ENCODE measurements at regions not wholly inside any gene's neighbourhood (a gene's known extent, or its start where the extent isn't known, plus 50 kb on each side); places are given as distances from the start of the nearest gene placed in this dataset.

GRCh38 chr15:89035150-89035549 is 53.1 kb upstream of the ABHD2 start:
- Histone ChIP-seq H3K9me3 (no peaks in the 10 kb centered on the region), H3K4me1 (no peaks in the 10 kb centered on the region), H3K4me3 (no peak overlapping the region), H3K4me2 (no peak overlapping the region), H3K27ac (no peak overlapping the region)
- ATAC-seq (no peak), FAIRE-seq (no peak), DNase-seq (ENCODE audit: low read depth in 1 of 2, low spot score in 1 of 2) (no peak)
- whole genome bisulfite sequencing (ENCODE audit: missing lambda C conversion rate): 44% methylated on average over 2 of the region's 2 CpGs
- POLR2A ChIA-PET: no interaction called here
- TF ChIP-seq MAFK (IDR thresholded peaks at IDR 0.05; ENCODE audit: partially characterized antibody): no peak
- TF ChIP-seq POLR2AphosphoS2 (conservative IDR thresholded peaks at IDR 0.05; ENCODE audit: low read length): no peak
- TF ChIP-seq ZC3H11A (IDR thresholded peaks at IDR 0.05): no peak
- no peak for TF ChIP-seq ATOH8 (CRISPR knock-in tag; IDR thresholded peaks at IDR 0.05; ENCODE audit: low read depth)
- TF ChIP-seq CHD2 (IDR thresholded peaks at IDR 0.05; ENCODE audit: low read length, partially characterized antibody): no peak
- no peak for TF ChIP-seq FOSL2 (IDR thresholded peaks at IDR 0.05)
- TF ChIP-seq FOSL2 (CRISPR knock-in tag; IDR thresholded peaks at IDR 0.05): no peak
- TF ChIP-seq RAD21 (conservative IDR thresholded peaks at IDR 0.05 in 1 of 2, IDR thresholded peaks at IDR 0.05 in 1 of 2): no peak
- no peak for TF ChIP-seq POLR2A (IDR thresholded peaks at IDR 0.05; ENCODE audit: low read length)
- TF ChIP-seq EHMT2 (IDR thresholded peaks at IDR 0.05; ENCODE audit: low read depth): no peak
- TF ChIP-seq JUNB (IDR thresholded peaks at IDR 0.05): no peak
- TF ChIP-seq CBX2 (IDR thresholded peaks at IDR 0.05; ENCODE audit: borderline replicate concordance, low read depth): no peak
- TF ChIP-seq HOXB13 (CRISPR knock-in tag; IDR thresholded peaks at IDR 0.05; ENCODE audit: low read depth): no peak
- TF ChIP-seq ESRRA (IDR thresholded peaks at IDR 0.05; ENCODE audit: borderline replicate concordance, low read length): no peak
- no peak for TF ChIP-seq PHF8 (IDR thresholded peaks at IDR 0.05; ENCODE audit: borderline replicate concordance, low read depth)
- TF ChIP-seq HOXA7 (CRISPR knock-in tag; IDR thresholded peaks at IDR 0.05): no peak
- TF ChIP-seq ZNF302 (CRISPR knock-in tag; IDR thresholded peaks at IDR 0.05): no peak
- no peak for TF ChIP-seq BCL3 (IDR thresholded peaks at IDR 0.05)
- no peak for TF ChIP-seq ELK1 (IDR thresholded peaks at IDR 0.05; ENCODE audit: low read depth, low read length)
- TF ChIP-seq BHLHE40 (IDR thresholded peaks at IDR 0.05; ENCODE audit: low read depth, low read length): no peak
- TF ChIP-seq NPAS2 (CRISPR knock-in tag; IDR thresholded peaks at IDR 0.05; ENCODE audit: borderline replicate concordance): no peak
- CTCF ChIA-PET: interaction anchor here (0.6 to 17.7 kb wide), 6 partner anchors 12 to 376 kb away, joined by 3 to 224 read pairs (median 10); no protein-coding TSS in a partner anchor

DNA sequence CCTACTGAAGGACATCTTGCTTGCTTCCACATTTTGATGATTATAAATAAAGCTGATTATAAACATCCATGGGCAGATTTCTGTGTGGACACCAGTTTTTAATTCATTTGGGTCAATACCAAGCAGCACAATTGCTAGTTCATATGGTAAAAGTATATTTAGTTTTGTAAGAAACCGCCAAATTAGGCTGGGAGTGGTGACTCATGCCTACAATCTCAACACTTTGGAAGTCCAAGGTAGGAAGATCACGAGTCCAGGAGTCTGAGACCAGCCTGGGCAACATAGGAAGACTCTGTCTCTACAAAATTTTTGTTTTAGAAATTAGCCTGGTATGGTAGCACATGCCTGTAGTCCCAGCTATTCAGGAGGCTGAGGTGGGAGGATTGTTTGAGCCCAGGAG is 52.6 kb upstream of the ABHD2 start:
- CTCF ChIA-PET: interaction anchor here (0.9 to 17.7 kb wide), 2 partner anchors 140 to 171 kb away, joined by 5 to 224 read pairs; no protein-coding TSS in a partner anchor
- Histone ChIP-seq H3K27ac (no peak overlapping the region), H3K4me2 (no peak overlapping the region), H3K4me3 (no peak overlapping the region), H3K4me1 (no peaks in the 10 kb centered on the region), H3K9me3 (no peaks in the 10 kb centered on the region)
- DNase-seq (ENCODE audit: low read depth in 1 of 2, low spot score in 1 of 2): no peak
- no peak for FAIRE-seq
- no peak for ATAC-seq
- TF ChIP-seq CBX8 (IDR thresholded peaks at IDR 0.05) (no peak), CHD4 (IDR thresholded peaks at IDR 0.05; ENCODE audit: borderline replicate concordance) (no peak)
- 34% methylated on average over 2 of the region's 2 CpGs for WGBS (ENCODE audit: missing lambda C conversion rate)
- POLR2A ChIA-PET: no interaction called here

- DNase-seq (ENCODE audit: low read depth in 1 of 2, low spot score in 1 of 2): no peak
- Histone ChIP-seq H3K4me3 (no peak overlapping the region), H3K4me2 (no peak overlapping the region), H3K27ac (no peak overlapping the region), H3K9me3 (no peaks in the 10 kb centered on the region), H3K4me1 (no peaks in the 10 kb centered on the region)
- no peak for FAIRE-seq
- ATAC-seq: no peak
- WGBS (ENCODE audit: missing lambda C conversion rate): 65% methylated on average over 8 of the region's 8 CpGs
- CTCF ChIA-PET: interaction anchor here (0.6 to 1.7 kb wide), 9 partner anchors 13 to 206 kb away, joined by 3 to 8 read pairs (median 3); no protein-coding TSS in a partner anchor
- TF ChIP-seq CHD4 (IDR thresholded peaks at IDR 0.05; ENCODE audit: borderline replicate concordance): no peak
- TF ChIP-seq FOXS1 (CRISPR knock-in tag; IDR thresholded peaks at IDR 0.05): no peak
- no peak for TF ChIP-seq ZSCAN20 (CRISPR knock-in tag; IDR thresholded peaks at IDR 0.05)
- TF ChIP-seq JUNB (IDR thresholded peaks at IDR 0.05): no peak
- TF ChIP-seq PHF8 (IDR thresholded peaks at IDR 0.05; ENCODE audit: borderline replicate concordance, low read depth): no peak
- TF ChIP-seq CEBPB (IDR thresholded peaks at IDR 0.05): no peak
- TF ChIP-seq ELK1 (IDR thresholded peaks at IDR 0.05; ENCODE audit: low read depth, low read length): no peak
- TF ChIP-seq HEYL (CRISPR knock-in tag; IDR thresholded peaks at IDR 0.05): no peak
- TF ChIP-seq ZFP36 (IDR thresholded peaks at IDR 0.05; ENCODE audit: borderline replicate concordance, partially characterized antibody): no peak
- POLR2A ChIA-PET: interaction anchor here (0.6 to 0.8 kb wide), 2 partner anchors 55 to 133 kb away, joined by 3 to 4 read pairs; no protein-coding TSS in a partner anchor
Measured at GRCh38 chr15:89038146-89038545, 50.1 kb upstream of the ABHD2 start.
